Ovary (tissue), 3 donors: ENCODE measurements at regions not wholly inside any gene's neighbourhood (a gene's known extent, or its start where the extent isn't known, plus 50 kb on each side); places are given as distances from the start of the nearest gene placed in this dataset.

Experiments
- EP300 ChIP-seq: sonication (generic); formaldehyde crosslinking; IDR thresholded peaks from one replicate; pipeline ENCODE4 v1.6.1; 2017; ENCODE audit warnings: antibody characterized with exemption
- TF ChIP-seq, protein P1 (sequence below), 3 donors: fragments of 450-650 bp in 2 of 3; fragments of 200-600 bp in 1 of 3; IDR thresholded peaks; one replicate each; pipeline versions ENCODE4 v1.5.1 to v1.8.0; 2016 to 2022; ENCODE audit warnings: antibody characterized with exemption in 3 of 3, mild to moderate bottlenecking in 1 of 3
- donor health status: DM: no; HTN: no; CAD: no.

GRCh38 chr6:137689377-137689776, 177.7 kb upstream of the TNFAIP3 start:
- TF ChIP-seq, protein P1, sequence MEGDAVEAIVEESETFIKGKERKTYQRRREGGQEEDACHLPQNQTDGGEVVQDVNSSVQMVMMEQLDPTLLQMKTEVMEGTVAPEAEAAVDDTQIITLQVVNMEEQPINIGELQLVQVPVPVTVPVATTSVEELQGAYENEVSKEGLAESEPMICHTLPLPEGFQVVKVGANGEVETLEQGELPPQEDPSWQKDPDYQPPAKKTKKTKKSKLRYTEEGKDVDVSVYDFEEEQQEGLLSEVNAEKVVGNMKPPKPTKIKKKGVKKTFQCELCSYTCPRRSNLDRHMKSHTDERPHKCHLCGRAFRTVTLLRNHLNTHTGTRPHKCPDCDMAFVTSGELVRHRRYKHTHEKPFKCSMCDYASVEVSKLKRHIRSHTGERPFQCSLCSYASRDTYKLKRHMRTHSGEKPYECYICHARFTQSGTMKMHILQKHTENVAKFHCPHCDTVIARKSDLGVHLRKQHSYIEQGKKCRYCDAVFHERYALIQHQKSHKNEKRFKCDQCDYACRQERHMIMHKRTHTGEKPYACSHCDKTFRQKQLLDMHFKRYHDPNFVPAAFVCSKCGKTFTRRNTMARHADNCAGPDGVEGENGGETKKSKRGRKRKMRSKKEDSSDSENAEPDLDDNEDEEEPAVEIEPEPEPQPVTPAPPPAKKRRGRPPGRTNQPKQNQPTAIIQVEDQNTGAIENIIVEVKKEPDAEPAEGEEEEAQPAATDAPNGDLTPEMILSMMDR (IDR thresholded peaks at IDR 0.05) = no peak
- TF ChIP-seq EP300 = no peak
